C4-2B (cell line): ENCODE measurements at regions not wholly inside any gene's neighbourhood (a gene's known extent, or its start where the extent isn't known, plus 50 kb on each side); places are given as distances from the start of the nearest gene placed in this dataset.
"Not testable (repeated sequence)": the region's sequence is repeated elsewhere in the genome, so short reads cannot be mapped to it uniquely, and the experiment has no call there.

Experiments
- ZFX ChIP-seq: fragments of 450-650 bp; IDR thresholded peaks from 2 replicates; pipeline ENCODE4 v1.6.1; 2017
- TF ChIP-seq, protein P1 (sequence below): fragments of 450-650 bp; conservative IDR thresholded peaks from 2 replicates; pipeline ENCODE4 v1.5.1; 2017; ENCODE audit warnings: mild to moderate bottlenecking

DNA sequence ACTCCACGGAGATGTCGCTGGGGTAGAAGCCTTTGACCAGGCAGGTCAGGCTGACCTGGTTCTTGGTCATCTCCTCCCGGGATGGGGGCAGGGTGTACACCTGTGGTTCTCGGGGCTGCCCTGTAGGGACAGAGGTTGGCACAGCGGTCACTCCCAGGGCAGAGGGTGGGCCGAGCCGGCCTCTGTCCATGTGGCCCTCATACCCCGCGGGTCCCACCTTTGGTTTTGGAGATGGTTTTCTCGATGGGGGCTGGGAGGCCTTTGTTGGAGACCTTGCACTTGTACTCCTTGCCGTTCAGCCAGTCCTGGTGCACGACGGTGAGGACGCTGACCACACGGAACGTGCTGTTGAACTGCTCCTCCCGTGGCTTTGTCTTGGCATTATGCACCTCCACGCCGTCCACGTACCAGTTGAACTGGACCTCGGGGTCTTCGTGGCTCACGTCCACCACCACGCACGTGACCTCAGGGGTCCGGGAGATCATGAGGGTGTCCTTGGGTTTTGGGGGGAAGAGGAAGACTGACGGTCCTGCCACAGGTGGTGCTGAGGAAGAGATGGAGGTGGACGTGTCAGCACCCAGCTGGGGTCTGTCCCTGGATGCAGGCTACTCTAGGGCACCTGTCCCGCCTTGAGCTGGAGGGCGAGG lies 117.1 kb downstream of the TMEM121 start:
- TF ChIP-seq, protein P1, sequence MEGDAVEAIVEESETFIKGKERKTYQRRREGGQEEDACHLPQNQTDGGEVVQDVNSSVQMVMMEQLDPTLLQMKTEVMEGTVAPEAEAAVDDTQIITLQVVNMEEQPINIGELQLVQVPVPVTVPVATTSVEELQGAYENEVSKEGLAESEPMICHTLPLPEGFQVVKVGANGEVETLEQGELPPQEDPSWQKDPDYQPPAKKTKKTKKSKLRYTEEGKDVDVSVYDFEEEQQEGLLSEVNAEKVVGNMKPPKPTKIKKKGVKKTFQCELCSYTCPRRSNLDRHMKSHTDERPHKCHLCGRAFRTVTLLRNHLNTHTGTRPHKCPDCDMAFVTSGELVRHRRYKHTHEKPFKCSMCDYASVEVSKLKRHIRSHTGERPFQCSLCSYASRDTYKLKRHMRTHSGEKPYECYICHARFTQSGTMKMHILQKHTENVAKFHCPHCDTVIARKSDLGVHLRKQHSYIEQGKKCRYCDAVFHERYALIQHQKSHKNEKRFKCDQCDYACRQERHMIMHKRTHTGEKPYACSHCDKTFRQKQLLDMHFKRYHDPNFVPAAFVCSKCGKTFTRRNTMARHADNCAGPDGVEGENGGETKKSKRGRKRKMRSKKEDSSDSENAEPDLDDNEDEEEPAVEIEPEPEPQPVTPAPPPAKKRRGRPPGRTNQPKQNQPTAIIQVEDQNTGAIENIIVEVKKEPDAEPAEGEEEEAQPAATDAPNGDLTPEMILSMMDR: not testable (repeated sequence)
- not testable (repeated sequence) for TF ChIP-seq ZFX
